Cardiac muscle cell (in vitro differentiated cells and primary cell): ENCODE measurements at regions not wholly inside any gene's neighbourhood (a gene's known extent, or its start where the extent isn't known, plus 50 kb on each side); places are given as distances from the start of the nearest gene placed in this dataset.

Experiments used
- DNase-seq, 2 donors: peaks; one replicate each; pipeline versions ENCODE4 v3.0.0 to v3.0.0-alpha.2; 2010 to 2017; ENCODE audit warnings: low read depth in 1 of 2, low spot score in 1 of 2
- H3K27ac ChIP-seq: fragments of 200-600 bp; sonication (generic); 2 replicates; pipeline ENCODE4 v1.5.1; 2016
- H3K27me3 ChIP-seq: fragments of 200-600 bp; sonication (generic); 2 replicates; pipeline ENCODE4 v1.6.0; 2016; ENCODE audit warnings: control low read depth
- H3K36me3 ChIP-seq: fragments of 200-600 bp; sonication (generic); 2 replicates; pipeline ENCODE4 v1.5.1; 2016; ENCODE audit warnings: control low read depth
- H3K4me1 ChIP-seq: fragments of 200-600 bp; sonication (generic); 2 replicates; pipeline ENCODE4 v1.8.1; 2017; ENCODE audit warnings: low read depth, mild to moderate bottlenecking, mixed run types
- H3K4me3 ChIP-seq: fragments of 200-600 bp; sonication (generic); 2 replicates; pipeline ENCODE4 v1.5.1; 2016; ENCODE audit warnings: mild to moderate bottlenecking
- H3K9me3 ChIP-seq: fragments of 200-600 bp; sonication (generic); 2 replicates; pipeline ENCODE4 v1.5.1; 2017; ENCODE audit warnings: low read depth, mild to moderate bottlenecking, control low read depth
- CTCF ChIP-seq: IDR thresholded peaks from 2 replicates; pipeline ENCODE4 v1.5.1; 2012; ENCODE audit warnings: low read depth, mild to moderate bottlenecking, low read length

GRCh38 chr2:228257379-228257778 is 75.9 kb upstream of the SPHKAP start:
- no peaks in the 10 kb centered on the region for H3K27me3 ChIP-seq
- H3K4me3 ChIP-seq, result no peak overlapping the region
- no peaks in the 10 kb centered on the region for H3K36me3 ChIP-seq
- H3K27ac ChIP-seq, result no peak overlapping the region
- no peak for TF ChIP-seq CTCF
- peaks cover 5% of the 10 kb centered on the region for H3K4me1 ChIP-seq
- no peak for DNase-seq
- no peaks in the 10 kb centered on the region for H3K9me3 ChIP-seq

GRCh38 chr2:228253752-228254151 is 72.3 kb upstream of the SPHKAP start:
- Histone ChIP-seq H3K27ac (no peak overlapping the region), H3K36me3 (no peaks in the 10 kb centered on the region), H3K4me3 (no peak overlapping the region), H3K9me3 (no peaks in the 10 kb centered on the region), H3K4me1 (no peaks in the 10 kb centered on the region), H3K27me3 (no peaks in the 10 kb centered on the region)
- DNase-seq, result no peak
- no peak for TF ChIP-seq CTCF

GRCh38 chr2:228247335-228247734 is 65.8 kb upstream of the SPHKAP start:
- no peaks in the 10 kb centered on the region for H3K9me3 ChIP-seq
- TF ChIP-seq CTCF, result no peak
- no peak overlapping the region for H3K4me3 ChIP-seq
- H3K4me1 ChIP-seq, result no peaks in the 10 kb centered on the region
- H3K27ac ChIP-seq, result no peak overlapping the region
- H3K36me3 ChIP-seq, result no peaks in the 10 kb centered on the region
- no peak for DNase-seq
- H3K27me3 ChIP-seq, result no peaks in the 10 kb centered on the region

- no peak for TF ChIP-seq CTCF
- no peak for DNase-seq
- no peaks in the 10 kb centered on the region for H3K4me1 ChIP-seq
- H3K9me3 ChIP-seq, result no peaks in the 10 kb centered on the region
- no peaks in the 10 kb centered on the region for H3K27me3 ChIP-seq
- H3K4me3 ChIP-seq, result no peak overlapping the region
- H3K36me3 ChIP-seq, result no peaks in the 10 kb centered on the region
- no peak overlapping the region for H3K27ac ChIP-seq
Measured at GRCh38 chr2:228245601-228246000, 64.1 kb upstream of the SPHKAP start.

GRCh38 chr2:228242591-228242990 is 61.1 kb upstream of the SPHKAP start:
- H3K4me1 ChIP-seq, result no peaks in the 10 kb centered on the region
- no peaks in the 10 kb centered on the region for H3K27me3 ChIP-seq
- H3K4me3 ChIP-seq, result no peak overlapping the region
- no peak for DNase-seq
- H3K27ac ChIP-seq, result no peak overlapping the region
- no peak for TF ChIP-seq CTCF
- H3K36me3 ChIP-seq, result no peaks in the 10 kb centered on the region
- no peaks in the 10 kb centered on the region for H3K9me3 ChIP-seq

- Histone ChIP-seq H3K27me3 (no peaks in the 10 kb centered on the region), H3K9me3 (no peaks in the 10 kb centered on the region), H3K4me3 (no peak overlapping the region), H3K4me1 (no peaks in the 10 kb centered on the region), H3K27ac (no peak overlapping the region), H3K36me3 (no peaks in the 10 kb centered on the region)
- no peak for TF ChIP-seq CTCF
- DNase-seq, result no peak
Measured at GRCh38 chr2:228239907-228240561, 58.5 kb upstream of the SPHKAP start.
